ENCODE measurements at regions not wholly inside any gene's neighbourhood (a gene's known extent, or its start where the extent isn't known, plus 50 kb on each side); places are given as distances from the start of the nearest gene placed in this dataset.

GRCh38 chr11:22556381-22556780 is 69.2 kb downstream of the FANCF start:
- TF ChIP-seq, protein P1, sequence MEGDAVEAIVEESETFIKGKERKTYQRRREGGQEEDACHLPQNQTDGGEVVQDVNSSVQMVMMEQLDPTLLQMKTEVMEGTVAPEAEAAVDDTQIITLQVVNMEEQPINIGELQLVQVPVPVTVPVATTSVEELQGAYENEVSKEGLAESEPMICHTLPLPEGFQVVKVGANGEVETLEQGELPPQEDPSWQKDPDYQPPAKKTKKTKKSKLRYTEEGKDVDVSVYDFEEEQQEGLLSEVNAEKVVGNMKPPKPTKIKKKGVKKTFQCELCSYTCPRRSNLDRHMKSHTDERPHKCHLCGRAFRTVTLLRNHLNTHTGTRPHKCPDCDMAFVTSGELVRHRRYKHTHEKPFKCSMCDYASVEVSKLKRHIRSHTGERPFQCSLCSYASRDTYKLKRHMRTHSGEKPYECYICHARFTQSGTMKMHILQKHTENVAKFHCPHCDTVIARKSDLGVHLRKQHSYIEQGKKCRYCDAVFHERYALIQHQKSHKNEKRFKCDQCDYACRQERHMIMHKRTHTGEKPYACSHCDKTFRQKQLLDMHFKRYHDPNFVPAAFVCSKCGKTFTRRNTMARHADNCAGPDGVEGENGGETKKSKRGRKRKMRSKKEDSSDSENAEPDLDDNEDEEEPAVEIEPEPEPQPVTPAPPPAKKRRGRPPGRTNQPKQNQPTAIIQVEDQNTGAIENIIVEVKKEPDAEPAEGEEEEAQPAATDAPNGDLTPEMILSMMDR (IDR thresholded peaks at IDR 0.05): no peak
- no peak for TF ChIP-seq POLR2A (IDR thresholded peaks at IDR 0.05)
